Trophoblast cell (in vitro differentiated cells and primary cell): ENCODE measurements at regions not wholly inside any gene's neighbourhood (a gene's known extent, or its start where the extent isn't known, plus 50 kb on each side); places are given as distances from the start of the nearest gene placed in this dataset.

Experiments used
- DNase-seq, 2 donors: peaks; one replicate each; pipeline ENCODE4 v3.0.0-alpha.2; 2016
- H2AFZ ChIP-seq: 2 replicates; pipeline ENCODE4 v1.6.1; 2013; ENCODE audit warnings: low read length, moderate library complexity, mild to moderate bottlenecking; ENCODE audit not compliant: insufficient read depth, poor library complexity
- H2AK5ac ChIP-seq: 2 replicates; pipeline ENCODE4 v1.6.1; 2013; ENCODE audit warnings: mild to moderate bottlenecking, low read length
- H2BK120ac ChIP-seq: 2 replicates; pipeline ENCODE4 v1.6.1; 2013; ENCODE audit warnings: low read length, mild to moderate bottlenecking, moderate library complexity; ENCODE audit not compliant: insufficient read depth, poor library complexity
- H2BK12ac ChIP-seq: 2 replicates; pipeline ENCODE4 v1.6.1; 2013; ENCODE audit warnings: mild to moderate bottlenecking, low read length, moderate library complexity
- H2BK5ac ChIP-seq: 2 replicates; pipeline ENCODE4 v1.6.1; 2013; ENCODE audit warnings: low read length, low read depth, moderate library complexity, mild to moderate bottlenecking; ENCODE audit not compliant: poor library complexity
- H3K14ac ChIP-seq: 2 replicates; pipeline ENCODE4 v1.6.1; 2013; ENCODE audit warnings: mild to moderate bottlenecking, low read length
- H3K18ac ChIP-seq: 2 replicates; pipeline ENCODE4 v1.6.1; 2013; ENCODE audit warnings: mild to moderate bottlenecking, low read length
- H3K23ac ChIP-seq: 2 replicates; pipeline ENCODE4 v1.6.1; 2013; ENCODE audit warnings: low read length
- H3K27ac ChIP-seq: 2 replicates; pipeline ENCODE4 v1.5.1; 2013; ENCODE audit warnings: low read depth, mild to moderate bottlenecking, inconsistent platforms, low read length, moderate library complexity
- H3K27me3 ChIP-seq: 2 replicates; pipeline ENCODE4 v1.6.1; 2013; ENCODE audit warnings: inconsistent platforms, mild to moderate bottlenecking, low read length, moderate library complexity; ENCODE audit not compliant: insufficient read depth
- H3K36me3 ChIP-seq, 2 experiments: 1 replicate in 1 of 2; 2 replicates in 1 of 2; pipeline ENCODE4 v1.6.1; 2013; ENCODE audit warnings: low read length in 2 of 2, mild to moderate bottlenecking in 2 of 2, moderate library complexity in 1 of 2; ENCODE audit not compliant: insufficient read depth in 2 of 2, control insufficient read depth in 1 of 2
- H3K4ac ChIP-seq: 2 replicates; pipeline ENCODE4 v1.6.1; 2013; ENCODE audit warnings: low read depth, mild to moderate bottlenecking, low read length, moderate library complexity
- H3K4me1 ChIP-seq, 2 experiments: 1 replicate in 1 of 2; 2 replicates in 1 of 2; pipeline ENCODE4 v1.6.1; 2013; ENCODE audit warnings: low read length in 2 of 2, mild to moderate bottlenecking in 2 of 2, moderate library complexity in 1 of 2; ENCODE audit not compliant: insufficient read depth in 2 of 2, control insufficient read depth in 1 of 2
- H3K4me2 ChIP-seq: 2 replicates; pipeline ENCODE4 v1.6.1; 2013; ENCODE audit warnings: inconsistent platforms, mild to moderate bottlenecking, low read length, moderate library complexity
- H3K4me3 ChIP-seq: 2 replicates; pipeline ENCODE4 v1.5.1; 2013; ENCODE audit warnings: mild to moderate bottlenecking, low read depth, low read length, inconsistent platforms
- H3K79me1 ChIP-seq: one replicate; pipeline ENCODE4 v1.6.1; 2013; ENCODE audit warnings: low read length
- H3K79me2 ChIP-seq: 2 replicates; pipeline ENCODE4 v1.6.1; 2013; ENCODE audit warnings: low read length, mild to moderate bottlenecking; ENCODE audit not compliant: control insufficient read depth, insufficient read depth, poor library complexity
- H3K9ac ChIP-seq: 2 replicates; pipeline ENCODE4 v1.6.1; 2013; ENCODE audit warnings: mild to moderate bottlenecking, low read length
- H3K9me3 ChIP-seq: 2 replicates; pipeline ENCODE4 v1.6.1; 2013; ENCODE audit warnings: low read depth, mild to moderate bottlenecking, control low read depth, inconsistent platforms, low read length; ENCODE audit not compliant: insufficient read depth
- H4K12ac ChIP-seq: 2 replicates; pipeline ENCODE4 v1.6.1; 2013; ENCODE audit warnings: low read depth, mild to moderate bottlenecking, low read length, moderate library complexity
- H4K8ac ChIP-seq: 2 replicates; pipeline ENCODE4 v1.6.1; 2013; ENCODE audit warnings: low read depth, mild to moderate bottlenecking, low read length, moderate library complexity
- H4K91ac ChIP-seq: one replicate; pipeline ENCODE4 v1.6.1; 2013; ENCODE audit warnings: low read depth, mild to moderate bottlenecking, low read length, moderate library complexity
- WGBS: extraction: QIAGEN DNeasy Blood & Tissue Kit; methylation state at CpG from one replicate; pipeline ENCODE4 v1.1.7; 2013; ENCODE audit warnings: missing lambda C conversion rate; ENCODE audit not compliant: insufficient read length, insufficient coverage; ENCODE audit errors: extremely low coverage; 5-methylcytosine and 5-hydroxymethylcytosine counted together

GRCh38 chr9:1157836-1158235 is 107.7 kb downstream of the DMRT2 start:
- H3K9ac ChIP-seq = no peak overlapping the region
- H3K23ac ChIP-seq = no peak overlapping the region
- H4K91ac ChIP-seq = no peak overlapping the region
- H4K12ac ChIP-seq = no peak overlapping the region
- no peak overlapping the region for H2BK12ac ChIP-seq
- no peak overlapping the region for H3K4me2 ChIP-seq
- no peaks in the 10 kb centered on the region for H3K79me2 ChIP-seq
- no peak overlapping the region for H2AK5ac ChIP-seq
- no peak overlapping the region for H3K18ac ChIP-seq
- H3K27ac ChIP-seq = no peak overlapping the region
- H2BK120ac ChIP-seq = no peak overlapping the region
- DNase-seq = no peak
- no peaks in the 10 kb centered on the region for H3K27me3 ChIP-seq
- H2AFZ ChIP-seq = no peak overlapping the region
- H2BK5ac ChIP-seq = no peak overlapping the region
- no peak overlapping the region for H4K8ac ChIP-seq
- H3K4me1 ChIP-seq = no peaks in the 10 kb centered on the region
- H3K9me3 ChIP-seq = no peaks in the 10 kb centered on the region
- H3K4me3 ChIP-seq = no peak overlapping the region
- no peak overlapping the region for H3K14ac ChIP-seq
- H3K79me1 ChIP-seq = no peaks in the 10 kb centered on the region
- no CpG with 5 or more reads among the region's 1 CpG for WGBS
- H3K36me3 ChIP-seq = no peaks in the 10 kb centered on the region
- H3K4ac ChIP-seq = no peak overlapping the region

- H2BK5ac ChIP-seq = no peak overlapping the region
- no peak overlapping the region for H3K23ac ChIP-seq
- H3K36me3 ChIP-seq = no peaks in the 10 kb centered on the region
- H2AK5ac ChIP-seq = no peak overlapping the region
- no peak overlapping the region for H4K12ac ChIP-seq
- H3K4me2 ChIP-seq = no peak overlapping the region
- no peak overlapping the region for H3K14ac ChIP-seq
- H3K9me3 ChIP-seq = no peaks in the 10 kb centered on the region
- no peaks in the 10 kb centered on the region for H3K79me2 ChIP-seq
- H3K27me3 ChIP-seq = no peaks in the 10 kb centered on the region
- H2BK120ac ChIP-seq = no peak overlapping the region
- H3K79me1 ChIP-seq = no peaks in the 10 kb centered on the region
- no peak overlapping the region for H2AFZ ChIP-seq
- no peak overlapping the region for H3K18ac ChIP-seq
- H4K8ac ChIP-seq = no peak overlapping the region
- no peak overlapping the region for H4K91ac ChIP-seq
- H3K4ac ChIP-seq = no peak overlapping the region
- H3K27ac ChIP-seq = no peak overlapping the region
- no peak for DNase-seq
- WGBS = no CpG with 5 or more reads among the region's 3 CpGs
- no peak overlapping the region for H3K9ac ChIP-seq
- H2BK12ac ChIP-seq = no peak overlapping the region
- no peak overlapping the region for H3K4me3 ChIP-seq
- H3K4me1 ChIP-seq = peaks cover 0 to 2% of the 10 kb centered on the region in 2 experiments
Observed at GRCh38 chr9:1170918-1171317, 120.8 kb downstream of the DMRT2 start.

- H3K27ac ChIP-seq = no peak overlapping the region
- H4K91ac ChIP-seq = no peak overlapping the region
- WGBS = no CpG with 5 or more reads among the region's 5 CpGs
- H3K4me2 ChIP-seq = no peak overlapping the region
- H3K4ac ChIP-seq = no peak overlapping the region
- no peak overlapping the region for H2AK5ac ChIP-seq
- H2BK120ac ChIP-seq = no peak overlapping the region
- H2BK12ac ChIP-seq = no peak overlapping the region
- DNase-seq = no peak
- no peaks in the 10 kb centered on the region for H3K79me2 ChIP-seq
- no peak overlapping the region for H4K12ac ChIP-seq
- no peaks in the 10 kb centered on the region for H3K27me3 ChIP-seq
- no peaks in the 10 kb centered on the region for H3K79me1 ChIP-seq
- H3K36me3 ChIP-seq = no peaks in the 10 kb centered on the region
- no peak overlapping the region for H3K4me3 ChIP-seq
- no peak overlapping the region for H3K14ac ChIP-seq
- no peak overlapping the region for H3K23ac ChIP-seq
- H3K18ac ChIP-seq = no peak overlapping the region
- H3K9me3 ChIP-seq = no peaks in the 10 kb centered on the region
- H2BK5ac ChIP-seq = no peak overlapping the region
- no peak overlapping the region for H4K8ac ChIP-seq
- H3K4me1 ChIP-seq = peaks cover 0 to 2% of the 10 kb centered on the region in 2 experiments
- no peak overlapping the region for H2AFZ ChIP-seq
- H3K9ac ChIP-seq = no peak overlapping the region
Observed at GRCh38 chr9:1171546-1171945, 121.4 kb downstream of the DMRT2 start.

GRCh38 chr9:1173211-1173610 is 123.1 kb downstream of the DMRT2 start:
- Histone ChIP-seq H2BK12ac (no peak overlapping the region), H3K4me1 (peaks cover 0 to 2% of the 10 kb centered on the region in 2 experiments), H2BK5ac (no peak overlapping the region), H3K36me3 (no peaks in the 10 kb centered on the region), H3K27me3 (no peaks in the 10 kb centered on the region), H3K18ac (no peak overlapping the region), H3K9me3 (no peaks in the 10 kb centered on the region), H3K23ac (no peak overlapping the region), H4K12ac (no peak overlapping the region), H4K8ac (no peak overlapping the region), H3K79me1 (no peaks in the 10 kb centered on the region), H3K79me2 (no peaks in the 10 kb centered on the region), H3K9ac (no peak overlapping the region), H3K27ac (no peak overlapping the region), H3K4me2 (no peak overlapping the region), H3K14ac (no peak overlapping the region), H2BK120ac (no peak overlapping the region), H4K91ac (no peak overlapping the region), H3K4me3 (no peak overlapping the region), H2AFZ (no peak overlapping the region), H2AK5ac (no peak overlapping the region), H3K4ac (no peak overlapping the region)
- WGBS = no CpG with 5 or more reads among the region's 3 CpGs
- DNase-seq = no peak
